ENCODE measurements at regions not wholly inside any gene's neighbourhood (a gene's known extent, or its start where the extent isn't known, plus 50 kb on each side); places are given as distances from the start of the nearest gene placed in this dataset.

GRCh38 chr2:217664761-217665160 lies 338.0 kb downstream of the TNS1 start:
- Mint-ChIP-seq H3K27me3 (ENCODE audit: unreplicated experiment) (peaks cover 9% of the 10 kb centered on the region), H3K27ac (ENCODE audit: unreplicated experiment) (no peak overlapping the region), H3K36me3 (ENCODE audit: unreplicated experiment) (peaks cover 4% of the 10 kb centered on the region), H3K4me3 (ENCODE audit: unreplicated experiment) (no peak overlapping the region), H3K9me3 (ENCODE audit: unreplicated experiment) (peaks cover 4% of the 10 kb centered on the region), H3K4me1 (ENCODE audit: low read depth, unreplicated experiment) (peaks cover 1% of the 10 kb centered on the region)
- no peak for TF ChIP-seq CTCF (IDR thresholded peaks at IDR 0.05; ENCODE audit: partially characterized antibody, unreplicated experiment)
- no peak for DNase-seq

GRCh38 chr2:217662984-217663602 lies 339.7 kb downstream of the TNS1 start:
- Mint-ChIP-seq H3K4me3 (ENCODE audit: unreplicated experiment) (no peak overlapping the region), H3K27ac (ENCODE audit: unreplicated experiment) (no peak overlapping the region), H3K4me1 (ENCODE audit: low read depth, unreplicated experiment) (no peaks in the 10 kb centered on the region), H3K27me3 (ENCODE audit: unreplicated experiment) (peaks cover 9% of the 10 kb centered on the region), H3K36me3 (ENCODE audit: unreplicated experiment) (peaks cover 4% of the 10 kb centered on the region), H3K9me3 (ENCODE audit: unreplicated experiment) (peaks cover 4% of the 10 kb centered on the region)
- no peak for DNase-seq
- no peak for TF ChIP-seq CTCF (IDR thresholded peaks at IDR 0.05; ENCODE audit: partially characterized antibody, unreplicated experiment)

- H3K4me3 Mint-ChIP-seq (ENCODE audit: unreplicated experiment) = no peak overlapping the region
- peaks cover 4% of the 10 kb centered on the region for H3K9me3 Mint-ChIP-seq (ENCODE audit: unreplicated experiment)
- peaks cover 5% of the 10 kb centered on the region for H3K27me3 Mint-ChIP-seq (ENCODE audit: unreplicated experiment)
- no peaks in the 10 kb centered on the region for H3K4me1 Mint-ChIP-seq (ENCODE audit: low read depth, unreplicated experiment)
- H3K36me3 Mint-ChIP-seq (ENCODE audit: unreplicated experiment) = peaks cover 4% of the 10 kb centered on the region
- H3K27ac Mint-ChIP-seq (ENCODE audit: unreplicated experiment) = no peak overlapping the region
- DNase-seq = no peak
- no peak for TF ChIP-seq CTCF (IDR thresholded peaks at IDR 0.05; ENCODE audit: partially characterized antibody, unreplicated experiment)
Measured at GRCh38 chr2:217661378-217661777, 341.4 kb downstream of the TNS1 start.

- peaks cover 4% of the 10 kb centered on the region for H3K36me3 Mint-ChIP-seq (ENCODE audit: unreplicated experiment)
- H3K27ac Mint-ChIP-seq (ENCODE audit: unreplicated experiment) = no peak overlapping the region
- H3K4me1 Mint-ChIP-seq (ENCODE audit: low read depth, unreplicated experiment) = no peaks in the 10 kb centered on the region
- peaks cover 4% of the 10 kb centered on the region for H3K9me3 Mint-ChIP-seq (ENCODE audit: unreplicated experiment)
- no peak overlapping the region for H3K4me3 Mint-ChIP-seq (ENCODE audit: unreplicated experiment)
- DNase-seq = no peak
- H3K27me3 Mint-ChIP-seq (ENCODE audit: unreplicated experiment) = peaks cover 5% of the 10 kb centered on the region
- no peak for TF ChIP-seq CTCF (IDR thresholded peaks at IDR 0.05; ENCODE audit: partially characterized antibody, unreplicated experiment)
Measured at GRCh38 chr2:217660423-217660822, 342.4 kb downstream of the TNS1 start.

- no peaks in the 10 kb centered on the region for H3K9me3 Mint-ChIP-seq (ENCODE audit: unreplicated experiment)
- no peak for TF ChIP-seq CTCF (IDR thresholded peaks at IDR 0.05; ENCODE audit: partially characterized antibody, unreplicated experiment)
- no peak for DNase-seq
- no peaks in the 10 kb centered on the region for H3K4me1 Mint-ChIP-seq (ENCODE audit: low read depth, unreplicated experiment)
- no peaks in the 10 kb centered on the region for H3K27me3 Mint-ChIP-seq (ENCODE audit: unreplicated experiment)
- no peaks in the 10 kb centered on the region for H3K36me3 Mint-ChIP-seq (ENCODE audit: unreplicated experiment)
- H3K27ac Mint-ChIP-seq (ENCODE audit: unreplicated experiment) = no peak overlapping the region
- H3K4me3 Mint-ChIP-seq (ENCODE audit: unreplicated experiment) = no peak overlapping the region
Measured at GRCh38 chr2:217658806-217659205, 344.0 kb downstream of the TNS1 start.

Data from glutamatergic neuron (in vitro differentiated cells).